HUES48 (cell line): ENCODE measurements at regions not wholly inside any gene's neighbourhood (a gene's known extent, or its start where the extent isn't known, plus 50 kb on each side); places are given as distances from the start of the nearest gene placed in this dataset.
"Not testable (repeated sequence)": the region's sequence is repeated elsewhere in the genome, so short reads cannot be mapped to it uniquely, and the experiment has no call there.

ENCODE experiments used
- H3K27ac ChIP-seq: one replicate; pipeline ENCODE4 v1.7.0; 2013; ENCODE audit warnings: low read depth, low read length, inconsistent platforms
- H3K27me3 ChIP-seq: 2 replicates; pipeline ENCODE4 v1.6.1; 2013; ENCODE audit warnings: mild to moderate bottlenecking, low read length; ENCODE audit not compliant: control insufficient read depth, insufficient read depth
- H3K36me3 ChIP-seq: 2 replicates; pipeline ENCODE4 v1.6.1; 2013; ENCODE audit warnings: low read length; ENCODE audit not compliant: control insufficient read depth, insufficient read depth
- H3K4me1 ChIP-seq: 2 replicates; pipeline ENCODE4 v1.6.1; 2013; ENCODE audit warnings: mild to moderate bottlenecking, low read length; ENCODE audit not compliant: control insufficient read depth, insufficient read depth
- H3K4me3 ChIP-seq: 2 replicates; pipeline ENCODE4 v1.5.1; 2013; ENCODE audit warnings: mild to moderate bottlenecking, low read depth, low read length
- H3K9ac ChIP-seq: 2 replicates; pipeline ENCODE4 v1.6.1; 2013; ENCODE audit warnings: mild to moderate bottlenecking, low read depth, low read length, moderate library complexity
- H3K9me3 ChIP-seq: 2 replicates; pipeline ENCODE4 v1.6.1; 2013; ENCODE audit warnings: low read length; ENCODE audit not compliant: control insufficient read depth, insufficient read depth

DNA sequence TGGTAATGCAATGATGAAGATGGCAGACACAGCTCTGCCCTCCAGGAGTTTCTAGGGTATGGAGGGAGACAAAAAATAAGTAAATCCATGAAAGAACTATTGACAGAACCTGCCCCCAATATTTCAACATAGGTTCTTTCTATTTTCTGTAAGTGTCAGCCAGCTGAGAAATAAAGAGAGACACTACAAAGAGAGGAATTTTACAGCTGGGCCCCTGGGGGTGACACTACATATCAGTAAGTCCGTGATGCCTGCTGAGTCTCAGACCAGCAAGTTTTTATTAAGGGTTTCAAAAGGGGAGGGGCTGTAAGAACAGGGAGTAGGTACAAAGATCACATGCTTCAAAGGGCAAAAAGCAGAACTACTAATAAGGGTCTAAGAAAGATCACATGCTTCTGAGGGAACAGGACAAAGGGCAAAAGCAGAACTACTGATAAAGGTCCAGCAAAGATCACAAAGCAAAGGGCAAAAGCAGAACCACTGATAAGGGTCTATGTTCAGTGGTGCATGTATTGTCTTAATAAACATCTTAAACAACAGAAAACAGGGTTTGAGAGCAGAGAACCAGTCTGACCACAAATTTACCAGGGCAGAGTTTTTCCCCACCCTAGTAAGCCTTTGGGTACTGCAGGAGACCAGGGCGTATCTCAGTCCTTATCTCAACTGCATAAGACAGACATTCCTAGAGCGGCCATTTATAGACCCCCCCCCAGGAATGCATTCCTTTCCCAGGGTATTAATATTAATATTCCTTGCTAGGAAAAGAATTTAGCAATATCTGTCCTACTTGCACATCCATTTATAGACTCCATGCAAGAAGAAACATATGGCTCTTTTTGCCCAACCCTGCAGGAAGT, 119.0 kb upstream of the KRTAP5-11 start:
- H3K36me3 ChIP-seq, H3K9me3 ChIP-seq, H3K4me1 ChIP-seq: not testable (repeated sequence)

DNA sequence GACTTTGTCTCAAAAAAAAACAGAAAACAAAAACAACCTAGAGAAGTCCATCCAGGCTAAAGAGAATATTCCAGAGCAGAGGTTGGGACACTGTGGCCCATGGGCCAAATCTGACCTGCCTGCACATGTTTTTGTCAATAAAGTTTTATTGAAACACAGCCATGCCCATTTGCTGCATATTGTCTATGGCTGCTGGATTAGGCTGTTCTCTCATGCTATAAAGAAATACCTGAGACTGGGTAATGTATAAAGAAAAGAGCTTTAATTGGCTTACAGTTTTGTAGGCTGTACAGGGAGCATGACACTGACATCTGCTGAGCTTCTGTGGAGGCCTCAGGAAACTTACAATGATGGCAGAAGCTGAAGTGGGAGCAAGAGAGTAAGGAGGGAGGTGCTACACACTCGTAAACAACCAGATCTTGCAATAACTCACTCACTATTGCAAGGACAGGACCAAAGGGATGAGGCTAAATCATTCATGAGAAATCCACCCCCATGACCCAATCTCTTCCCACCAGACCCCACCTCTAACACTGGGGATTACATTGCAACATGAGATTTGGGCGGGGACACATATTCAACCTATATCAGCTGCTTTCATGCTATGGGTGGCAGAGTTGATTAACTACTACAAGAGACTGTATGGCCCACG, 122.5 kb upstream of the KRTAP5-11 start:
- H3K27me3 ChIP-seq, H3K27ac ChIP-seq, H3K4me3 ChIP-seq, H3K36me3 ChIP-seq, H3K9ac ChIP-seq, H3K9me3 ChIP-seq, H3K4me1 ChIP-seq: not testable (repeated sequence)

More for the DNA sequence above, 119.0 kb upstream of the KRTAP5-11 start:
- H3K27me3 ChIP-seq, H3K9ac ChIP-seq, H3K27ac ChIP-seq, H3K4me3 ChIP-seq: not testable (repeated sequence)

DNA sequence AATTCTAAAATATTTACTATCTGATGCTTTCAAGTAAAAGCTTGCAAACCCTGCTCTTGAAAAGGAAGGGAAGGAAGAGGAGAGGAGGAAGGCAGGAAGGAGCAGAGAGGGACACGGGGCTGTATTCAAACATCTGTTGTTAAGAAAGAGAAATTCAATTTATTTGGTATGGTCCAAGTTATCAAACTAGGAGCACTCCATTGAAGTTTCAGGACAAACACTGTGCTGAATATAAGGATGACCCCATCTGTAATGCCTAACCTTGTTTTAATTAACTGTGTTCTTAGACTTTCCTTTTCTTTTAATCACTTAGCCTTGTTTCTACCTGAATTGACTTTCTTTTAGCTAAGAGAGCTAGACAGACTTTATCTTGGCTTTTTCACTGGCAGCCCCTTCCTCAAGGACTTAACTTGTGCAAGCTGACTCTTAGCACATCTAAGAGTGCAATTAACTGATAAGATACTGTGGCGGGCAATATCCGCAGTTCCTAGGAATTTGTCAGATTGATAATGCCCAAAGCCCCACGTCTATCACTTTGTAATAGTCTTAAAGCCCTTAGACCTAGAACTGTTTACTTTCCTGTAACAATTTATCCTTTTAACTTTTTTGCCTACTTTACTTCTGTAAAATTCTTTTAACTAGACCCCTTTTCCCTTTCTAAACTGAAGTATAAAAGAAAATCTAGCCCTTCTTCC, 123.2 kb upstream of the KRTAP5-11 start:
- not testable (repeated sequence) for H3K27me3 ChIP-seq, H3K9ac ChIP-seq, H3K4me3 ChIP-seq, H3K9me3 ChIP-seq, H3K27ac ChIP-seq, H3K4me1 ChIP-seq, H3K36me3 ChIP-seq

DNA sequence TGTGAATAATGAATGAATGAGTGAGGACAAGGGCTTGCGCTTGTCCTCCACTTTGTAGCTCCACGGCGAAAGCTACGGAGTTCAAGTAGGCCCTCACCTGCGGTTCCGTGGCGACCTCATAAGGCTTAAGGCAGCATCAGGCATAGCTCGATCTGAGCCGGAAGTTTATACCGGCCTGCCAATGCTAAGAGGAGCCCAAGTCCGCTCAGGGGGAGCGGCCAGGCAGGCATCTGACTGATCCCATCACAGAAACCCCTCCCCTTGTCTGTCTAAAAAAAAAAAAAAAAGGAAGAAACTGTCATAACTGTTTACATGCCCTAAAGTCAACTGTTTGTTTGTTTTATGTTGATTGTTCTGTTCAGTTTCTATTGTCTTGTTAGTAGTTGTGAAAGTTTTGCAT, 124.4 kb upstream of the KRTAP5-11 start:
- not testable (repeated sequence) for H3K9ac ChIP-seq, H3K27ac ChIP-seq, H3K36me3 ChIP-seq, H3K9me3 ChIP-seq, H3K4me1 ChIP-seq, H3K27me3 ChIP-seq, H3K4me3 ChIP-seq

DNA sequence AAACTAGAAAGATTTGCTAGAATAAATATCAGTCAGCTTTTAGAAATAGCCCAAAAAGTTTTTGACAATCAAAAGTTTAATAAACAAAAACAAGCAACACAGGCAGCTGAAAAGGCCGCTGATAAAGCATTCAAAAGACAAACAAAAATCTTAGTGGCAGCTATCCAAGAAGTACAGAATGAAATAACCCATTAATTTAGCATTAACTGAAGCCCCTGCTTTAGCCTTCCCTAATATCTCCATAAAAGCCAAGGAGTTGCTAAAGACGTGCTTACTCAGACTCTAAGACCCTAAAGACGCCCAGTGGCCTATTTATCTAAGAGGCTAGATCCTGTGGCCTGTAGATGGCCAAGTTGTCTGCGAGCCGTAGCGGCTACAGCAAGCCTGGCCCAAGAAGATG, 123.5 kb upstream of the DEFB108B start:
- H3K4me3 ChIP-seq, H3K9ac ChIP-seq, H3K4me1 ChIP-seq, H3K36me3 ChIP-seq, H3K27me3 ChIP-seq, H3K9me3 ChIP-seq: not testable (repeated sequence)
- peak overlapping the region; percentile 54 for H3K27ac ChIP-seq

DNA sequence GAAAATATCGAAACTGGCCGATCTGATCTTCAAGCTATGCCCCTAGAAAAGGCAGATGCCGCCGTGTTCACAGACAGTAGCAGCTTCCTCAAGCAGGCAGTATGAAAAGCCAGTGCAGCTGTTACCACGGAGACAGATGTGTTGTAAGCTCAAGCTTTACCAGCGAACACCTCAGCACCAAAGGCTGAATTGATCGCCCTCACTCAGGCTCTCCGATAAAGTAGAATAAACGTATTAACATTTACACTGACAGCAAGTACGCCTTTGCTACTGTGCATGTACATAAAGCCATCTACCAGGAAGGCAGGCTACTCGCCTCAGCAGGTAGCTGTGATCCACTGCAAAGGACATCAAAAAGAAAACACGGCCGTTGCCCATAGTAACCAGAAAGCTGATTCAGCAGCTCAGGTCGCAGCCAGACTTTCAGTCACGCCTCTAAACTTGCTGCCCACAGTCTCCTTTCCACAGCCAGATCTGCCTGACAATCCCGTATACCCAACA, 122.8 kb upstream of the DEFB108B start:
- H3K9ac ChIP-seq, H3K27me3 ChIP-seq, H3K4me3 ChIP-seq, H3K4me1 ChIP-seq, H3K36me3 ChIP-seq, H3K9me3 ChIP-seq: not testable (repeated sequence)
- peak overlapping the region; percentile 59 for H3K27ac ChIP-seq

DNA sequence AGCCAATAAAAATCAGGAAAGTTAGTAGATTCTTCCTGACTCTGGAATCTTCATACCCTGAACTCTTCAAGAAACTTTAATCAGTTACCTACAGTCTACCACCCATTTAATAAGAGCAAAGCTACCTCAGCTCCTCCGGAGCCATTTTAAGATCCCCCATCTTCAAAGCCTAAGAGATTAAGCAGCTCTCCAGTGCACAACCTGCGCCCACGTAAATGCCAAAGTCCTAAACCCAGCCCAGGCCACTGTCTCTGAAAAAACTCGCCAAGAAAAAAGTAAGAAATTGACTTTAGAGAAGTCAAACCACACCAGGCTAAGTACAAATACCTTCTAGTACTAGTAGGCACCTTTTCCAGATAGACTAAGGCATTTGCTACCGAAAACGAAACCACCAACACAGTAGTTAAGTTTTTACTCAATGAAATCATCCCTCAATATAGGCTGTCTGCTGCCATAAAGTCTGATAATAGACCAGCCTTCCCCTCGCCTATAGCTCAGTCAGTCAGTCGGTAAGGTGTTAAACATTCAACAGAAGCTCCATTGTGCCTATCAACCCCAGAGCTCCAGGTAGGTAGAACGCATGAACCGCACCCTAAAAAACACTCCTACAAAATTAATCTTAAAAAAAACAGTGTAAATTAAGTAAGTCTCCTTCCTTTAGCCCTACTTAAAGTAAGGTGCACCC, 122.2 kb upstream of the DEFB108B start:
- not testable (repeated sequence) for H3K9ac ChIP-seq, H3K9me3 ChIP-seq, H3K4me1 ChIP-seq, H3K27me3 ChIP-seq, H3K36me3 ChIP-seq, H3K4me3 ChIP-seq
- H3K27ac ChIP-seq: peak overlapping the region; percentile 59

DNA sequence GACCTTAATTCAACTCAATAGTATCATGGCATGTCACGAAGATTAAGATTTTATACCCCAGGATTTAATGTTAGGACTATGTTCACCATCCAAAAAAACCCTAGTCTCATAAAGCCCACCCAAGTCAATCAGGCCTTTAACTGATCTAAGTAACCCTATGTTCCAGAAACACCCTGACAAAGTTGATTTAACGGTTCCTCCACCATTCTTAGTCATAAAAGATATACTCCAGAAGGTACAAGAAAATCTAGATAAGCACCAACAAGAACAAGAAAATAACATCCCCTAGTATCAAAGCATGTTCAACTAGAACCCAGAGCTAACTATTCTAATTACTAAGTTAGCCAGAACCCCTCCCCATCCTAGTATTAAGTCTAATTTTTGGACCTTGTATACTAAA, 120.7 kb upstream of the DEFB108B start:
- H3K27me3 ChIP-seq, H3K27ac ChIP-seq, H3K9me3 ChIP-seq, H3K9ac ChIP-seq, H3K4me3 ChIP-seq, H3K4me1 ChIP-seq, H3K36me3 ChIP-seq: not testable (repeated sequence)

DNA sequence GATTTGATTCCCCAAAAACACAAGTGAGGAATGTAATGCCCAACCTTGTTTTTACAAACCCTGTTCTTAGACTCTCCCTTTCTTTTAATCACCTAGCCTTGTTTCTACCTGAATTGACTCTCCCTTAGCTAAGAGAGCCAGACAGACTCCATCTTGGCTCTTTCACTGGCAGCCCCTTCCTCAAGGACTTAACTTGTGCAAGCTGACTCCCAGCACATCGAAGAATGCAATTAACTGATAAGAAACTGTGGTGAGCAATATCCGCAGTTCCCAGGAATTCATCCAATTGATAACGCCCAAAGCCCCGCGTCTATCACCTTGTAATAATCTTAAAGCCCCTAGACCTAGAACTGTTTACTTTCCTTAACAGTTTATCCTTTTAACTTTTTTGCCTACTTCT, 120.2 kb upstream of the DEFB108B start:
- not testable (repeated sequence) for H3K4me1 ChIP-seq, H3K27ac ChIP-seq, H3K4me3 ChIP-seq

DNA sequence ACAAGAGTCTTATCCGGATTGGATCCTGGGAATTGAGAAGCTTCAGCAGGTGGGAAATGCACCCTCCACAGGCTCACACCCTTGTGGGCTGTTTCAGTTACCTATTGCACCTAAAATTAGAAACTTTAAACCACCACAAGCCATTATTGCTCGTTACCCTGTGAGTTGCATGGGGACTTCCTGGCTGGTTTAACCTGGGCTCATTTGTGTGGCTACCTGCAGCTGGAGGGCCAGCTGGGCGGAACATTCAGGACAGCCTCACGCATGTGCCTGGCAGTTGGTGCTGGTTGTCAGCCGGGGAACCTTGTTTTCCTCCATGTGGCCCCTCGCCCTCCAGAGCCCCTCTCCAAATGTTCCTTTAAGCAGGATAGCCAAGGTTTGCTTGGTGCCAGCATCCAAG, 118.5 kb upstream of the DEFB108B start:
- not testable (repeated sequence) for H3K27ac ChIP-seq, H3K4me3 ChIP-seq, H3K27me3 ChIP-seq, H3K9ac ChIP-seq, H3K4me1 ChIP-seq, H3K9me3 ChIP-seq, H3K36me3 ChIP-seq

More for the DNA sequence above, 120.2 kb upstream of the DEFB108B start:
- not testable (repeated sequence) for H3K27me3 ChIP-seq, H3K36me3 ChIP-seq, H3K9ac ChIP-seq, H3K9me3 ChIP-seq

DNA sequence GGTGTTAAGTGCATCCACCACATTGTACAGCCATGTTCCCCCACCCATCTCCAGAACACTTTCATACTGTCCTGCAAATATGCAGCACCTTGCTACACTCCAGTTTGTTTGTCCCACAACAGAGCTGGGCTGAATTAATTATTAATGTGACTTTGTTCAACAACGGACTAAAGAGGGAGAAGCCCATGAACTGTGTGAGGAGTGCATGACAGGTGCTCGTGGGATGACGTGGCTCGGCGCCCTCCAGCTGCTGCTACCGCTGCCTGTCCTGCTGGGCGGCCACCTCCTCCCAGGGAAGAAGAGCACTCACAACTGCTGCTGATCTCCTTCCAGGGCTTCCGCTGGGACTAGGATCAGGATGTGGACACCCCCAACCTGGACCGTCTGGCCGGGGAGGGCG, 111.2 kb upstream of the DEFB108B start:
- not testable (repeated sequence) for H3K27me3 ChIP-seq, H3K9ac ChIP-seq, H3K27ac ChIP-seq, H3K9me3 ChIP-seq, H3K4me1 ChIP-seq, H3K36me3 ChIP-seq, H3K4me3 ChIP-seq
